ENCODE measurements at regions not wholly inside any gene's neighbourhood (a gene's known extent, or its start where the extent isn't known, plus 50 kb on each side); places are given as distances from the start of the nearest gene placed in this dataset.
"Not testable (repeated sequence)": the region's sequence is repeated elsewhere in the genome, so short reads cannot be mapped to it uniquely, and the experiment has no call there.

DNA sequence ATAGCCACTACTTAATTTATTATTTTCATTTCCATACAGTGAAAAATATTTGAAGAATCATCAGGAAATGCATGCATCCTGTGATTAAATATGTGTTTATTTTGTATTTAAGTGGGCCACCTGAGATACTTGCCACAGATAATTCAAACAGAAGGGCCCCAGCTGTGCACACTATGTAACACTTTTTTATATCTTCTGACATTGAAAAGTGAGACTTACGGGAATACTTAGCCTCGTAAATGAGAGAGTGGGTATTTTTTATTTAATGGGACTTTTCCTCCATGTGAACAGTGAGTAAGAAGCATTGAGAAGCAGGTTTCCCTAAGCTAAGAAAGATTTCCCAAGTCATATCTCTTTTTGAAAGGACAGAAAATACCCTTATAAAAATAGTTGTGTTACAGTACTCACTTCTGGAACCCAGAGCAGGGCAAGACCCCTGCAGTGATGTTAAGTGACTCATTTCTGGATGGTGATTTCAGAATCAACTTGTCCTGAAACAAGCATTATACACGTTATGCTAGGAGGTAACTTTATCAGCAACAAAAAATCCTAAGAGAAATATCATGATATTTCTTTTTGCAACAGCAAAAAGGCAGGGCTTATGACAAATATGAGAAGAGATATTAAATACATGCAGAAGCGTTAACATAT, 478.1 kb upstream of the CHORDC1 start:
- no peak for DNase-seq (ENCODE audit: low read depth, low spot score)

DNA sequence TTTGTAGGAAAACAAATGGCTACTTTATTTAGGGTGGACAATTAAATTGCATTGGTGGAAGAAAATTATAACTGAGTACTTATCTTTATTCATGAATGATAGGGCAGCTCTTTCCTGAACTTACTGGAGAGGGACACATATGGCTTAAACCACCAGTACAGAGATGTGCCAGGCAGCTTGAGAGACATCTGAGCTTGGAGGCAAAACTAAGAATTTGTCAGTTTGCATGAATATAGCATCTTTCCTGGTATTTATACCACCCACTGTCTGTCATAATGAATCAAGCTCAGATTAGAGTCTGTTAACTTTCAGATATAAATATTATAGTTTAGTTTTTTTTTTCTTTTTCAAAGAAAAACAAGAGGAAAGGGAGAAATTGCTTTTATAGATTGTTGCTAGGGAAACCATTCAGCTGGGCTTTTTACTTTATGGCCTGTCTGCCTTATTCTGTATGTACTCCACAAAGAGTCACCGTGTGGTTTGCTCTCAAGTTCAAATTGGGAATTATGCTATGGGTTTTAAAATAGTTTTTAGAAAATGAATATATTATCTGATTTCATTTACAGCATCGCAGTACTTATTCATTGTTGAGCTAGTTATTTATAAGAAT, 477.0 kb upstream of the CHORDC1 start:
- no peak for DNase-seq (ENCODE audit: low read depth, low spot score)

DNA sequence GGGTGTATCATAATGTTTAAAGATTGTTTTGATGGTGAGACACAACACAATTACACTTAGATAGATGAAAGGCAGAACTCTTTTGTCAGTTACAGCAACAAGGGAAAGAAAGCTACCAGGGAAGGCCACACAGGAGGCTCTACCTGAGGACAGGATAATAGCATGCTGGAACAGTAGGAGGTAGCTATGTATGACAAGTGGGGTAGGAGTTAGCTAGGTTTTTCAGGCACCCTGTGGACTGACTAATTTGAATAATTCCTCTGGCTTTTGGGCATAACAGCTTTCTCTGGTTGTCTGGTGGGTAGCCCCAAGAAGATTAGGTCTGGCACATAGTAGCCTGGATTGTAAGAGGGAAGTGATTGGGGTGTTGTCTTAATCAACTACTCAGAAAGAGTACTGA, 475.4 kb upstream of the CHORDC1 start:
- no peak for DNase-seq (ENCODE audit: low read depth, low spot score)

GRCh38 chr11:90675496-90675895, 452.6 kb upstream of the CHORDC1 start:
- DNase-seq (ENCODE audit: low read depth, low spot score) = not testable (repeated sequence)

DNA sequence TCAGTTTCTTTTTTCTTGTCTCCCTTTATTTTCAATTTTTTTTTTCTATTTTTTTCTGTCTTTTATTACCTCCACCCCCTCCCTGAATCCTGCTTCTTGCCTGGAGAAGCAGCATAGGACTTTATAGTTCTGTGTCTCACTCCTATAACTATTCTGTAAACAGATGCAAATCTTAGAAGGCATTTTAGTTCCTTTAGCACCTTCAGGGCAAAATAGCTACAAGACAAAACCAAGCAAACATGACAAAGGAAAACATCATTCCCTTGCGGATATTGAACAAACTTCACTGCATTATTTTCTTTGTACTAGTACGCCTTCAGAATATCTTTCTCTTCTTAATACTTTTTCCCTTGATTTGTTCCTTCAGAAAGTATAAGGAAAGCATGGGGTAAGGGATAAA, 446.2 kb upstream of the CHORDC1 start:
- no peak for DNase-seq (ENCODE audit: low read depth, low spot score)

- DNase-seq (ENCODE audit: low read depth, low spot score) = no peak
Observed at GRCh38 chr11:90668502-90668901, 445.7 kb upstream of the CHORDC1 start.

DNA sequence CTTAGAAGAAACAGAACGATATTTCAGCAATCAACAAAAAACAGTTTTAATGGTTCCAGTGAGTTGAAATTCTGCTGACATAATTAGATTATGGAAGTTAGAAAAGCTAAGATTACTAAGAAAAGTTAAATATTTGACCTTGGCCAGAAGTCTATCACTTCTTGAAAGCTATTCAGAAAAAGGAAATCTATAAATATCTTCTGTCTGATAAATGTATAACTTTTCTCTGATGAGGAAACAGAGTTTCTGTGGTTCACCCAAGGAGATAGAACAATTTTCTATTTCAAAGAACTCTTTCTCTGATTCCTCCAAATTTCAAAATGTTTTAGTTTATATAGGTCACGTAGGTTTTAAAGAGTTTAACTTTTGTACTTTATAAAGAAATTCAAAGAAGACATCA, 438.4 kb upstream of the CHORDC1 start:
- no peak for DNase-seq (ENCODE audit: low read depth, low spot score)

GRCh38 chr11:90656171-90656570, 433.3 kb upstream of the CHORDC1 start:
- no peak for DNase-seq (ENCODE audit: low read depth, low spot score)

DNA sequence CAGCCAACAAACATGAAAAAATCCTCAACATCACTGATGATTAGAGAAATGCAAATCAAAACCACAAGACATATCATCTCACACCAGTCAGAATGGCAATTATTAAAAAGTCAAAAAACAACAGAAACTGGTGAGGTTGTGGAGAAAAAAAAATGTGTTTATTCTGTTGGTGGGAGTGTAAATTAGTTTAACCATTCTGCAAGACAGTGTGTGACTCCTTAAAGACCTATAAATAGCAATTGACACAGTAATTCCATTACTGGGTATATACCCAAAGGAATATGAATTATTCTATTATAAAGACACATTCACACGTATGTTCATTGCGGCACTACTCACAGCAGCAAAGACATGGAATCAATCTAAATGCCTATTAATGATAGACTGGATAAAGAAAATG, 427.3 kb upstream of the CHORDC1 start:
- DNase-seq (ENCODE audit: low read depth, low spot score) = no peak

- no peak for DNase-seq (ENCODE audit: low read depth, low spot score)
Observed at GRCh38 chr11:90646706-90647105, 423.9 kb upstream of the CHORDC1 start.

DNA sequence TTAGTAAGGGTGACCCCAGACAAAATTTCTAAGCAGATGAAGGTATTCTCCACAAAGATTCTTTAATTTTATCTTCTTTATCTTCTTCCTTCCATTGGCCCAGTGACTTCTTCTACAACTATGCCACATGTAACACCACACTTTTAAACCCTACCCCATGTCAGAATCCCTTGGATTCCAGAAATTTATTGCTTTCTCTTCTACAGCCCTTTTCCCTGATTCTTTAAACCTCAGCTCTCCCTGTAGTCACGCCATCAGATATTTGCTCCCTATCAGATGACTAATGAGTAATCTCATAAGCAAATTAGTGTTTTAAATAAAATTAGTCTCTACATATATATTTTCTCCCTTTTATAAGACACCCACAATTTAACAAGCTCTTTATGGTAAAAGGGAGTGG, 423.4 kb upstream of the CHORDC1 start:
- DNase-seq (ENCODE audit: low read depth, low spot score) = no peak

- DNase-seq (ENCODE audit: low read depth, low spot score) = no peak
Observed at GRCh38 chr11:90639461-90639993, 416.7 kb upstream of the CHORDC1 start.

DNA sequence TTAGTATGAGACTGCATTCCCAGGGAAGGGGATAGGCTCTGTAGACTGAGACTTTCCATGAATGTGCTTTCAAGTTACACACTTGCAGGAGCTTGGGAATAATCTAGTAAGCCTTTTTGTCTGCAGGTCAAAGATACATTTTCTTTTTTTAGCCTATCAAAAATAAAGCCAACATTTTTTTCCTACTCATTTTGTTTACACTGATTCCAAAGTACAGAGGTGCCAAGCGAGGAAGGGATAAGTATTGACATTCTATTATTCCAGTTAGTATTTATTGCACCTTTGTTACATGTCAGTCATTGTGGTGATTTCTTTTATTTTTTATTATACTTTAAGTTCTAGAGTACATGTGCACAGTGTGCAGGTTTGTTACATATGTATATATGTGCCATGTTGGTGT, 413.0 kb upstream of the CHORDC1 start:
- DNase-seq (ENCODE audit: low read depth, low spot score) = no peak

DNA sequence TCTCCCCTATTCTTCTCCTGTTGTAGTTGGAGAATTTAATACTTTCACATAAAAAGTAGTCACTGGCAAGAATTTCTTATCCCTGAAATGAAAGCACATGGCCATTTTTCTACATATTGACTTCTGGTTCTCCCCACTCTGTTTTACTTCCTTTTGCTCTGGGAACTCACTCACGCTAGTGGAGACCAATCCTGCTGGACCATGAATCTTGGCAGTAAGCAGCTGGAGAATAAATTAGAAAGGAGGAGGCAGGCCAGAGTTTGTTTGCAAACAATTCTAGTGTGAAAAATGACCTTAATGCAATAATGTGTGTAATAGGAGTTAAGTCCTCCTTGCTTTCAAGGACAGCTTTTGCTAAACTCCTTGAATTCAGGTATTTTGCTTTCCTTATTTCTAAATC, 412.3 kb upstream of the CHORDC1 start:
- no peak for DNase-seq (ENCODE audit: low read depth, low spot score)

DNA sequence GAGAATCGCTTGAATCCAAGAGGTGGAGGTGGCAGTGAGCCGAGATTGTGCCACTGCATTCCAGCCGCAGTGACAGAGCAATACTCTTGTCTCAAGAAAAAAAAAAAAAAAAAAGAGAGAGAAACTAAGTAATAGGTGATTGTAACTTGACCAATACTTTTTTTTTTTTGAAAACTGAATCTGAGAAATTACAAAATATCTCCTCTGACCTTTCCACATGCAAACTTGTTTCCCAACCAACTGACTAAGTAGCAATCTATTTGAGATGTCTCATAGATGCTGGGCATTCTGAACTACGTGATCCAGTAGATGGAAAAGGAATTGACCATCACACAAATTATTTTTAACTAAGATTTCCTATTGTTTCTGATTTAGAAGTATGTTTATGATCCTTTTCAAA, 407.3 kb upstream of the CHORDC1 start:
- no peak for DNase-seq (ENCODE audit: low read depth, low spot score)

DNA sequence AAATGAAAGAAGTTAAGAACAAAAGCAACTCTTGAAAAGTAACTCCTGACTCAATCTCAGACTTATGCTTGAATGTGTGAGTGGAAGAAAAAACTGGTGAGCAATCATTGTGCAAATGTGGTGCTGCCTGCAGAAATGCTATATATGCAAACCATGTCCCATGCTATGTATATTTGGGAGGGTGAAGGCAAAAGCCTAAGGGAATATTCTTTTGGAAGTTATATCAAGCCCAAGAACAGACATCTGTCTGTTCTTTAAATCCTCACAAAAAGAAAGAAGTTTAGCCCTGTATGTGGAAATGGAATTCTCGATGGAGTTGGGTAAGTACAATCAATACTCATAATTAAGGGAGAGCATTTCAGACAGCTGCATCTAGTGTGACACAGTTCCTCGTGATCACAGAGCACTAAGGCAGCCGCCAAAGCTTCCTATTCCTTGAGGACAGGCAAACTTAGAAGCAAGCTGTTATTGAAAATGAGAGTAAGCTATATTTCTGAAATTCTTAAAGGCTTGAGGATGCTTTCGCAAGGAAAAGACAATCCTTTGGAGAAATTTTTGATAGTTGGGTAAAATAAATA, 406.5 kb upstream of the CHORDC1 start:
- no peak for DNase-seq (ENCODE audit: low read depth, low spot score)

- DNase-seq (ENCODE audit: low read depth, low spot score) = no peak
Observed at GRCh38 chr11:90614318-90614717, 391.5 kb upstream of the CHORDC1 start.

DNA sequence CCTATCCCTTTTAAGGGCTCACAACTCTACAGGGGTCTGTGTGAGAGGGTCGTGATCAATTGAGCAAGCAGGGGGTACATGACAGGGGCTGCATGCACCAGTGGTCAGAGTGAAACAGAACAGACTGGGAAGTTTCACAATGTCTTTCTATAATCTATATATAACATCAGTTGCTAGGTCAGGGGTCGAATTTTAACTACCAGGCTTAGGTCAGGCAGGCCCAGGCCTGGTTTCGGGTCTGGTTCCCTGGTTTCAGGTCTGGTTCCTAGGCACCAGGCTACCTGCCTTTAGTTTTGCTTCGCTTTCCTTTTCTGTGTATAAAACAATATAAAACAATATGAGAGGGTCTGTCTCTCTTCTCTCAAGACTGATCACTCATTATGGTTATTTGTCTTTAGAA, 390.2 kb upstream of the CHORDC1 start:
- not testable (repeated sequence) for DNase-seq (ENCODE audit: low read depth, low spot score)

DNA sequence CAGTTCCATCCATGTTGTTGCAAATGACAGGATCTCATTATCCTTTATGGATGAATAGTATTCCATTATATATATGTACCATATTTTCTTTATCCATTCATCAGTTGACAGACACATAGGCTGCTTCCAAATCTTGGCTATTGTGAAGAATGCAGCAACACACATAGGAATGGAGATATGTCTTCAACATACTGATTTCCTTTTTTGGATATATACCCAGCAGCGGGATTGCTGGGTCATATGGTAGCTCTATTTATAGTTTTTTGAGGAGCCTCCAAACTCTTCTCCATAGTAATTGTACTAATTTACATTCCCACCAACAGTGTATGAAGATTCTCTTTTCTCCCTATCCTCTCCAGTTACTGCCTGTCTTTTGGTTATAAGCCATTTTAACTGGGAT, 383.9 kb upstream of the CHORDC1 start:
- no peak for DNase-seq (ENCODE audit: low read depth, low spot score)

DNA sequence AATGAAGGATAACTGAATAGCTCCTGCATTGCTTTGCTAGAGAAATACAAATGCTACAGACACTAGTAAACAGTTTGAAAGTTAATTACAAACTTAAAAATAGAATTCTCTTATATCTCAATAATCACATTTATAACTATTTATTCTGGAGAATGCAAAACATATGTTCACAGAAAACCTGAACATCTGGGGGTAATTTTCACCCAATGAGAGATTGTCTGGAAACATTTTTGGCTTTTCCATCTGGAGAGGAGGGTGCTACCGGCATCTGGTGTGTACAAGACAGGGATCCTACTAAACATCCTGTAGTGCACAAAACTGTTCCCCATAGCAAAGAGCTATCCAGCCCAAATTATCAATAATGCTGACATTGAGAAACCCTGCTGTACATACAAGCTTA, 378.4 kb upstream of the CHORDC1 start:
- no peak for DNase-seq (ENCODE audit: low read depth, low spot score)

DNA sequence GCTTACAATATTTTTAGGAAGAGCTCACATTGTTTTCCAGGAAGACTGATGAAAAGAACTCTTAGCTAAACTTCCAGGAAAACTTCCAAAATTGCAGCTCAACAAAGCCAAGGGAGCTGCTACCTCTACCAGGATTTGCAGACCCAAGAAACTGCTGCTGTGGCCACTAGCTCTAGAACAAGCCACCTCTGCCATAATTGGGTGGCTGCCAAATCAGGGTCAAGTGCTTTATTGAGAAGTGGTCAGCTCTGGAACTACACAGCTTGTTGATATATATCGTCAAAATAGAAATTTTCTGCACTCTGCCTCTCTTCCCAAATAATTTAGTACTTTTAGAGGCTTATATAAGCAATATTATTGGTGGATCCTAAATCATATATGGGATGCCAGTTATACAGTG, 371.8 kb upstream of the CHORDC1 start:
- no peak for DNase-seq (ENCODE audit: low read depth, low spot score)

DNA sequence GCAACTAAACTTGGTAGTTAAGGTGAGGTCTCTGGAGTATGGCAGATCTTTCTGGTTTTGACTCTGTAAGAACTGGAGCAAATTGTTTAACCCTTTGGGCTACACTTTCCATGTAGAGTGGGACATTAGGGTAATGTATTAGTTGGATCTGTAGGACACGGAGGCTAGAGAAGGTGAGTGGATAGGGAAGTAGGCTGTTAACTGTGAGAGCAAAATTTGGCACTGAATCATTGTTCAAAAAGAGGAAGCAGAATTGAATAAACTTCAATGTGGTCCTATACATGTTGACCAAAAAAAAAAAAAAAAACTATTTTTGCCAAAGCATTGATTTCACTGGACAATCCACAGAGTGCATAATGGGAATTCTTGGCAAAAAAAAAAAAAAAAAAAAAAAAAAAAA, 370.2 kb upstream of the CHORDC1 start:
- DNase-seq (ENCODE audit: low read depth, low spot score) = no peak

DNA sequence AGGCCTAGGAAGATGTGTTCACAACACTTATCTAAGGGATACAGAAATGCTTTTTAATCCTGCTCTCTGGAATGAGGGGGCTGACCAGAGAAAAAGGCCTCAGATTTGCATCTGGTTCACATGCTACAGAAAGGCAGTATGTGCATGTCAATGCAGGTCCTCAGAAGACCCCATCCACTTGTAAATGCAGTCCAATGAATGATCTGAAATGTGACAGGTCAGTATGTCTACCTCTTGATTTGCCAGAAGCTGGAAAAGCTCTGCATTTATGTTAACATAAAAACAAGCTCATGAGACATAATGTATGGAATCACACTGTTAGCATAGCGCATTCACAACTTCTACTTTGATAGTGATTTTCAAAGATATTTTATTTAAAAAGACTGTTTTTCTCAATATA, 367.4 kb upstream of the CHORDC1 start:
- DNase-seq (ENCODE audit: low read depth, low spot score) = no peak
